Stimulated activated CD4-positive, alpha-beta T cell treated with anti-CD3 and anti-CD28 coated beads, Interleukin-12 subunit alpha, Interleukin-12 subunit beta, amount 100 ng/mL, for 24 hours (primary cell): ENCODE measurements at regions not wholly inside any gene's neighbourhood (a gene's known extent, or its start where the extent isn't known, plus 50 kb on each side); places are given as distances from the start of the nearest gene placed in this dataset.
A peak's percentile ranks its signal among the peaks of the same experiment; 100 is the strongest.

ENCODE experiments used
- DNase-seq, 2 experiments: peaks; one replicate each; pipeline ENCODE4 v3.0.0-alpha.2; 2020; ENCODE audit warnings: low read depth in 2 of 2

- no peak for DNase-seq
Observed at GRCh38 chr16:79298894-79299799, 301.4 kb downstream of the MAF start.

DNA sequence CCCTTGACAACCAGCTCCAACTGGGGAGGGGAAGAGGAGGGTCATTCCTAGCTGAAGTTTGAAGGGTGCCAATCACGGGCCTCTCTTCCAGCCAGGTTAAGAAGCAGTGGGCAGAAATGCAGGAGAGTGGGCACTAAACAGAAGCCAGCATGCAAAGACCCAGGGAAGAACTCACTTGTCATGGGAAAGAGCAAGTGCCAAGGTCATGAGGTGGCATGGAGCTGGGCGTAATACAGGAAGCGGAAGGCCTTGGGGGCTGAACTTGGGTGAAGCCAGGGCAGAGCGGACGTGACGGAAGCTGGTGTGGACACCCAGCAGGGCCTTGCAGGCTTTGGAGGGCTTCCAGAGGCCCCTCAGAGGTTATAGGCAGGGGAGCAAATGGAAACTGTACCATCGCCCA is 302.1 kb downstream of the MAF start:
- DNase-seq, result no peak

DNA sequence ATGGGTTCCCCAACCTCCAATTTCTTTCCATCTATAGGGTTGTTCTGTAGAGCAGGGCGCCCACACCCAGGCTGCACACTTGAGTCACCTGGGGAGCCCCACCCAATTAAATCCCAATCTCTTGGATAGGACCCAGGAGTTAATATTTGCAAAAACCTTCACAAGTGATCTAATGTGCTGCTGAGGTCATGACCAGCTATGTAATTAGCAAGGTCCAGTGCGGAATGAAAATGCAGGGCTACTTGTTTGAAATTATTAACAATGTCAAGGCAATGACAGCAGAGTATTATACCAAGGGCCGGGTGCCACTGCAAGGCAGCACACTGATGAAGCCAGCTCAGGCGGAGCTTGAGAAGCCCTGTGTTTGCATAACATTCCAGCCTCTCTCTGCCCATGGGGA is 302.7 kb downstream of the MAF start:
- no peak for DNase-seq

DNA sequence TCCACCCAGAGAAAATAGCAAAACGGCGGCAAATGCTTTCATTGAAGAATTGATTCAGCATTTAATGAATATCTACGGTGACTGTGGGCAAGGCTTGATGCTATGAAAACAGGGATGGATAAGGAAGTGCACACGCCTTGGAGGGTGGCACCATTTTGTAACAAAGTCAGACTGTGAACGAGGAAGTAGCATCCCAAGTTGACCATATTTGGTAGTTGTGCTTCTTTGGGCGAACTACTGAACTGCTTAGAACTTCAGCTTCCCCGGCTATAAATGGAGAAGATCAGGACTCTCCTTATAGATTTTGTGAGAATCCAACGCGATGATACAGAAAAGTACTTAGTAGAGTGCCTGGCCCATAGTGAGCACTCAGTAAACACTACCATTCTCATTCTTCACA is 303.2 kb downstream of the MAF start:
- no peak for DNase-seq

- DNase-seq, result no peak
Observed at GRCh38 chr16:79296491-79296890, 304.0 kb downstream of the MAF start.

DNA sequence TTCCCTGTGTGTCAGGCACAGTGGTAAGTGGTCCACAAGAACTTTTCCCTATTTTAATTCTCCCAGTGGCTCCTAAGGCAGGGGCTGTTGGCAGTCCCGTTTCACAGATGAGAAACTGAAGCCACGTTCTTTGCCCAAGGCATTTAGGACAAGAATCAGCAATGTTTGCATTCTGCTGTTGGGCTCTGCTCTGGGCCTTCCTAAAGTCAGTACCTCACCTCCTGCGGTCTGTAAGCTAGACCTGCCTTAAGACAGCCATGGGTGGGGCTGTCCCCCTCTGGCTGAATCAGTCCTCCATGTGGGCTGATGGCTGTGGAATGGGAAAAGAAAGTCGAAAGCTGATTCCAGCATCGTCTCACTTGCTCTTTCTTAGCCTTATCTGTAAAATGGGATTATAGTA is 304.8 kb downstream of the MAF start:
- no peak for DNase-seq

- no peak for DNase-seq
Observed at GRCh38 chr16:79295162-79295561, 305.4 kb downstream of the MAF start.

DNA sequence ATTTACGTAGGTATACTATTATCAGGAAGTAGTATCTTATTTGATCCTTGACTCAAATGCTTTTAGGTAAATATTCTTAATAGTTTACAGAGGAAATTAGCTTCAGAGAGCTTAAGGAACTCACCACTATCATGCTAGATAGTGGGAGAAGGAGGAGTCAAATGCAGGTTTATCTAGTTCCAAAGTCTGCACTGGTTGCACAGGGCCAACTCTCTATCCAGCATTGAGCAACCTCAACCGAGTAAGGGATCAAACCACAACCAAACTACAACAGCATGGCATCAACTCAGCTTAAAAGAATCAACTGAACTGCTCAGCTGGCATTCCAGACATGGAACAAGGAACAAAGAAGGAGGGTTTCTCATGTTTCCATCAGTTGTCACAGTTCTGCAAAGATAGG is 306.0 kb downstream of the MAF start:
- DNase-seq, result no peak

GRCh38 chr16:79293836-79294460 is 306.6 kb downstream of the MAF start:
- no peak for DNase-seq

DNA sequence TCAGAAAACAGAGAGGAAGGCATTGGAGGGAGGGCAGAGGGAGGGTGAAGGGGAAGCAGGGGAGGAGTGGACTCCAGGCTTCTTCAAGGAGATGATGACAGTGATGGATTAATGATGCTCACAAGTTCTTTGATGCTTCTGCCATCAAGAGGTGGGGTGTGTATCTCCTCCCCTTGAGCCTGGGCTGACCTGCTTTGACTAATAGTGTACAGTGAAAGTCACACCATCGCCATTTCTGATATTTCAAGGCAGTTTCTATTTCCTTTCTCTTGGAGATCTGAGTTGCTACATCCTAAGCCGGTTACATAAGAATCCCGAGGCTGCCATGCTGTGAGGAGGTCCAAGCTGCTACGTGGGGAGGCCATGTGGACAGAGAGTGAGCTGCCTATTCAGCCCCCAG is 312.5 kb downstream of the MAF start:
- DNase-seq, result no peak

GRCh38 chr16:79287424-79287917 is 313.1 kb downstream of the MAF start:
- no peak for DNase-seq

DNA sequence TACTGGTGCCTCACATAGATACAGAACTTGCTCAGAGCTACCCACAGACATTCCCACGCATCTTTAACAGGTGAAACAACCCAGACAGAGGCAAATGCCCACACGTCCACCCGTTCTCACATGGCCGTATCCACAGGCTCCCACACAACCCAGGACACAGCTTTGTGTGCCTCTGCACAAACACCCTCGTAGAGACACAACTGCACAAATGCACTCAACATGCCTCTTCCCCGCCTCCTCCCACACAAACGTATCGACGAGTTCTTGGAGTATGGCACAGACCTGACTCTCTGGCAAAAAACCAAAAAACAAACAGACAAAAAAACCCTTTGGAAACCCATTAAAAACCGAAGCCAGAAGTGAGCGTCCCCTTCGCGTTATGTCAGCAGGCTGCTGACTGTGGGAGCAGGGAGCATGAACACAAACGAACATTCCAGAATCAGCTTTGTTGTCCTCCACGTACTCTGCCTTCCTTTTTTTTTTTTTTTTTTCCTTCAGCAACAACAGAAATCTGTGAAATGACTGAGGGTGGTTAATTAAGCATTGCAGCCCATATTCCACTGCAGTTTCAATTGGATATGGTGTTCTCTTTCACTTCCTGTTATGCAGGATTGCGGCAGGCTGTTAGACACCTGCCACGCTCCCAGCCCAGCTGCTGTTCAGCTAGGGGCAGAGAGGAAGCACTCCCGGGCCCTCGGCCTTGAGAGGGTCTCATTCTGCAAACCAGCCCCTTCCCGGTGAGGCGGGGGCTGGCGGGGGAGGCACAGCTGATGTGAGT is 313.7 kb downstream of the MAF start:
- DNase-seq, result no peak

DNA sequence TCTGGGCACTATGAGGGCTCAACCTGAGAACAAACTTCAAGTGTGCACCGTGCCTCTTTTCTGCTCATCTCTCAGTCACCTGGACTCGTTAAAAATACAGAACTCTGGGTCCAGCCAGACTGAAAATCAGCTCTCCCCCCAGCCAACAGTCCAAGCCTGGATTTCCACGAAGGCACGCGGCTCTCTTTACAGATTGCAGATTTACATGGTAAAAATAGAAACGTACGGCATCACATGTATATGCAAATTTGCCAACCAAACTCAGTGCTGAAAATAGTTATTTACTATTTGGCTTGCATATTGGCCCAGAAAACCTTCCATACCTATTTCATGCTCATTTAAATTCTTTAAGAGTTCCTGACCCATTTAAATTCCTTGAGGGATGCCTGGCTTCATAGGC is 315.8 kb downstream of the MAF start:
- DNase-seq, result no peak

GRCh38 chr16:79283578-79283977 is 317.0 kb downstream of the MAF start:
- DNase-seq, result no peak

GRCh38 chr16:79282806-79283205 is 317.7 kb downstream of the MAF start:
- DNase-seq, result no peak

GRCh38 chr16:79278506-79278905 is 322.0 kb downstream of the MAF start:
- peak in 1 of 2 experiments; percentile 65 for DNase-seq

- DNase-seq, result no peak
Observed at GRCh38 chr16:79276501-79276900, 324.0 kb downstream of the MAF start.

- DNase-seq, result no peak
Observed at GRCh38 chr16:79274264-79274663, 326.3 kb downstream of the MAF start.

GRCh38 chr16:79272141-79272577 is 328.4 kb downstream of the MAF start:
- peak in 1 of 2 experiments; percentile 66 for DNase-seq

DNA sequence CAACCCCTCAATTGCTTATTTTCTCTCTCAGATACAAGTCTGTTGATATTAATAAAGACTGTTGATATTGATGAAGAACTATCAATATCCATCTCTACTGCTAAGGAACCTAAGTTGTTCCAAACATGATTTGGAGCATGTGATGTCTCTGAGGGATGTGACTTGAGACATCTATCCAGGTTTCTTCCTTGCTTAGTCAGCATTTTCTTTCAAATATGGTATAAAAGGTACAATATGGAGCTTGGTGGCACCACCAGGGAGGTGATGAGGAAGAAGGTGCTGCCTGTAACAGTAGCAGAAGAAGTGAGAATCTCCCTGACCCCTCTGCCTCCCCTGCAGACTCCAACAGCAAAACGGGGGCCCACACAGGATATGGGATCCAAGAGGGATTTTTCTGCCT is 329.0 kb downstream of the MAF start:
- no peak for DNase-seq

DNA sequence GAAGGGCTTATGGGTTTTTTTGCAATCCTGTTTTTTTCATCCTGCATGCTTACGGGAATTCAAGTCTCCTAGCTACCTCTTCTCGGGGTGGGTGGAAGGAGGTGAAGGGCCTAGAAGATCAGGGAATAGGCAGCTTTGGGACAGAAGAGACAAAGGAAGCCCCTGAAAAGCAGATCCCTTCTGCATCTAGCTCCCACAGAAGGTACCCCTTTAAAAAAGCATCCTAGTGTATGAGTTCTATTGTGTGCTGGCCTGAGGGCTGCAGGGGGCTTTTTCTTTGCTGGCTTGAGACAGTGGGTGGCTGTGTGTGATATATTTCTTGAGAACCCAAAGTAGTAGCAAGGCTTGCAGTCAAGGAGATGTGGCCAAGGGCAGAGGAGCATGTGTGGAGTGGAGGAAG is 330.5 kb downstream of the MAF start:
- no peak for DNase-seq

DNA sequence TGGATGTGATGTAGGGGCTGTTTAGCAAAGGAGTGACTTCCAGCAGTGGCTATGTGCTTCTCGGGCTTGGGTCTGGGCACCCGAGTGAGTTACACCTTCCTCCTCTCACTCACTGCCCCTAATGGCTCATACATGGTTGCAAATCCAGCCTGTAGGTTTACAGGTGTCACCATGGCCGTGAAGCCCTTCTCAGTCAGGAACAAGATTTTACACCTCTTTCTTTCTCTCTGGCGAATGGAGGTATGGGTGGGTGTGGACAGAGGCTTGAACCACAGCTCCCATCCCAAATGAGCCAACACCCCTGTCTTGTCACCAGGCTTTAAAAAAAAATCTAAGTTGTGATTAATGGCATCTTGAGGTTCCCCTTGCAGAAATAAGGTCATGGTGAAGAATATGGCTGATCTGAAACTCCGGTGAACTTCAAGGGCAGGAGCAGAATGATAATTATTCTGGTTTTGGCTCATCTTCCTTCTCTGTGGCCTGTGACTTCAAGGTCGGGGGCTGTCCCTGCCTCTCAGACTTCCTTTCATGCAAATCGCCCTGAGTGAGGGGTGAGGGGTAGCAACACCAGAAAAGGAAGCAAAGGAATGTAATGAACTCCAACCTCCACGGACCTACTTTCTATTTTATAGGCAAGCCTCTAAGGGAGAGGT is 331.2 kb downstream of the MAF start:
- peak; percentile 50 to 73 for DNase-seq
